ENCODE measurements at regions not wholly inside any gene's neighbourhood (a gene's known extent, or its start where the extent isn't known, plus 50 kb on each side); places are given as distances from the start of the nearest gene placed in this dataset.
"Not testable (repeated sequence)": the region's sequence is repeated elsewhere in the genome, so short reads cannot be mapped to it uniquely, and the experiment has no call there.

DNA sequence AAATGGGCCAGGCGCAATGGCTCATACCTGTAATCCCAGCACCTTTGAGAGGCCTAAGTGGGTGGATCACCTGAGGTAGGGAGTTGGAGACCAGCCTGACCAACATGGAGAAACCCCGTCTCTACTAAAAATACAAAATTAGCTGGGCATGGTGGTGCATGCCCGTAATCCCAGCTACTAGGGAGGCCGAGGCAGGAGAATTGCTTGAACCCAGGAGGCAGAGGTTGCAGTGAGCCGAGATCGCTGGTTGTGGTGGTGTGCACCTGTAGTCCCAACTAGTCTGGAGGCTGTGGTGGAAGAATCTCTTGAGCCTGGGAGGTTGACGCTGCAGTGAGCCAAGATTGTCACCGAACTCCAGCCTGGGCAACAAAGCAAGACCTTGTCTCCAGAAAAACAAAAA is 50.5 kb upstream of the ZNF217 start:
- not testable (repeated sequence) for DNase-seq
